GM18511 (cell line): ENCODE measurements at regions not wholly inside any gene's neighbourhood (a gene's known extent, or its start where the extent isn't known, plus 50 kb on each side); places are given as distances from the start of the nearest gene placed in this dataset.

Experiments
- ATAC-seq: cut with Tn5 transposase; IDR thresholded peaks from one replicate; pipeline ENCODE4 v1.9.1; 2021; ENCODE audit warnings: mild to moderate bottlenecking, moderate library complexity; ENCODE audit not compliant: unreplicated experiment

DNA sequence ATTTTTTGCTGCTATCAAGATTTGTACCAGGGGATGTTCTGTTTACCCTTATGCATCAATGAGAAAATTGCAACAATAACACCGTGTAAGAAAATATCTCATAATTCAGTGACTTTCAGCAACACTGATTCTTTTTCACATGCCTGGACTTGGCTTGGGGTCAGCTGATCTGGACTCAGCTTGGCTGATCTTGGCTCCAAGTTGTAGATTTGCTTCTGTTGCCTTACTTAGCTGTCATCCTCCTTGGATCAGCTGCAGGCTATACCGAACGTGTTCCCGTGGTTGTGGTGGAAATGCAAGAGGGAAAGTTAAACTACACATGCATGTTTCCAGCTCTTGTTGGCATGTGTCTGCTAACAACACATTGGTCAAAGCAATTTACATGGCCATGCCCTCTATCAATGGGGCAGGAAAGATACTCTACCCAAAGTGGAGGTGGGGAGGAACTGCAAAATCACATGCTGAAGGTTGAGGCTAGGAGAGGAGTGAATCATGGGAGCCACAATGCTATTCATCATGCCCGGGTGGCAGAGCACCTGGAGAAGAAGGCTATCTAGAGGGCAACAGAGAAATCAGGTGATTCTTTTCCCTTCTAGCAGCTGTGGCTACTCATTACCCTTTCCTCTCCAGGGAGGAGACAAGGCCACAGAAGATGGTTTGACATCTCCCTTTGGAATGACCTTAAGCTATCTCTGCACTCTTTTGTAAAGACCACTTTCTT lies 1276.3 kb upstream of the AUTS2 start:
- no peak for ATAC-seq

DNA sequence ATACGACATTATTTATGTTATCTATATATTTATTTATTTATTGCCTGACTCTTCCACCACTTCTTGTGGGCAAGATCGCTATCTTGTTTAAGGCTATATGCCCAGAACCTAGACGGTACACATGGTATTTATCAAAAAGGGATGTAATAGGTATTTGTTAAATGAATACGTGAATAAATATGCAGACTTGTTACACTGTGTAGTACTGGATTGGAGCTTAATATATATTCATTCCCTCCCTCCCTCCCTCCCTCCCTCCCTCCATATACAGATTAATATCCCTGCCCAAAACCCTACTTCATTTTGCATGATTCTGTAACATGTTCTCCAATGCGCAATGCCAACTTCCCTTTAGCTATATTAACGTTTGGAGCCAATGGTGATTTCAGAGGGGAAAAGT lies 1273.7 kb upstream of the AUTS2 start:
- no peak for ATAC-seq

DNA sequence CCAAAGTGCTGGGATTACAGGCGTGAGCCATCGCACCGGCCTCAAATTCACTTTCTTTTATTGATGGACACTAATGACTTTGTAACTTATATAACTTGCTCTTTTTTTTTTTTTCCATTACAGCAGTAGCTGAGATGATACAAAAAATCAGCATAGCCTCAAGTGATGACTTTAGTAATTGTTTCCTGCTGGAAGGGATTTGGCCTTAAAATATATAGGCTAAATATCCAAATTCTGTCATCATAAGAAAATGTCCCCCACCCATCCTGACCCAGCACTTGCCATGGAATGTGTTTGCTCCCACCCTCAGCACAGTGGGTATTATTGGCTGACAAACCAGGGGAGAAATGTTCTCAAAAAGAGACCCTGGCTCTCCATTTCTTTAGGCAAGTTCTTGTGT lies 1264.1 kb upstream of the AUTS2 start:
- no peak for ATAC-seq

DNA sequence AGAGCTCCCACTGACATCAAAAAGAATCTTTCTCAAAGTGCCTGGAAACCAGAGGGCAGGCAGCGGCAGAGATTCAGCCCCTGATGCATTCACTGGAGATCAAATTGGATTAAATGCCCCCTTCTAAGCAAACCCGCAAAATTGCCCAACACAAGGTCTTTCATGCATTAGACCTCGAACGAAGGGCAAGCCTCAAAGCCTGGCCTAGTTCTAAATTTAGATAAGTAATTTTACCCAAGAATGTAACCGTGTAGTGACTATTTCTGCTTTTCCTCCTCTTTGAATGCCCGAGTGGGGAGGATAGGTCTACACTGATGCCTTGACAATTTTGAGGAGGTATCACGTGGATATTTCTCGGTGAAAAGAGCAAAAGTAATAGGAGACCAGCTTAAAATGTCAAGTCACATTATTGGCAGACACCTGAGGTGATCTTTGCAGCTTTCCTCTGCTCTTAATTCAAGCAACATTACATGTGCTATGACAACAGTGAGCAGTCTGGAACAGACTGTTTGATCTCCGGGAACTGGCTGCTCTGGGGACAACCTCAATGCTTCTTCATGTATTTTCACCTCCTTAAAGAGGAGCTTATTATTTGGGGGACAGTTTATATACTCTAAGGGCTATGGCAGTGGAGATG lies 1263.5 kb upstream of the AUTS2 start:
- ATAC-seq: no peak

DNA sequence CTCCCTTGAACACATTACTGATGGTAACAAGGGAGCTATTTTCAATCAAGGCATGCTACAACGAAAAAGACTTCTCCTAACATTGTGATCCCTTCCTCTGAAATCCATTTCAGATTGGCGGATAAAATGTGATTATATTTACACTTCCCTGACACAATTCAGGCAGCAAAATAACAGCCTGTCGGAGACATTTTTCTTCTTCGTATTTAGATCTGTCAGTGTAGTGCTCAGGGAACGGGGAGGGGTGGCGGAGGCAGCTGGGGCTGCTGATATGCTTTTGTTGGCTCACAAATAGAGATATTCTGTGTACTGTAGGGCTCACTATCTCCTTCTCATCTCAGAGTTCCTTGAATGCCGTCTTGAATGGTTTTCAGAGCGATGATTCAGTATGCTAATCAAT lies 1261.7 kb upstream of the AUTS2 start:
- ATAC-seq: no peak

DNA sequence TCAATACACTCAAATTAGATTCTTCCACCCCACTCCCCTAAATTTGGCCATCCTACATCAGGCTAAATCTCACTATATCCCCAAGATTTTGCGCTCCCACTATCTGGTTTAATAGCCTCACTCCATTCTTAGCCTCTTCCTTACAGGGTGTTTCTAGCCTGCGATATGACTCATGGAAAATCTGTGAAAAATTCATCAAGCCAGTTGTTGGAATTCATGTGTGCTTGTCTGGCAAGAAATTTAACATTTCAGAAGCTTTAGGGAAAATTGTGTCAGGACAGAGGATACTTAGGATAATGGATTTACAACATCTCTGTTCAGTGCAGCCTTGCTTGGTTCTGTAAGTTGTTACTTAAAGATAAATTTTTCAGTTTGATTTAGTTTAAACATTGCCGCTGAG lies 1249.9 kb upstream of the AUTS2 start:
- no peak for ATAC-seq

DNA sequence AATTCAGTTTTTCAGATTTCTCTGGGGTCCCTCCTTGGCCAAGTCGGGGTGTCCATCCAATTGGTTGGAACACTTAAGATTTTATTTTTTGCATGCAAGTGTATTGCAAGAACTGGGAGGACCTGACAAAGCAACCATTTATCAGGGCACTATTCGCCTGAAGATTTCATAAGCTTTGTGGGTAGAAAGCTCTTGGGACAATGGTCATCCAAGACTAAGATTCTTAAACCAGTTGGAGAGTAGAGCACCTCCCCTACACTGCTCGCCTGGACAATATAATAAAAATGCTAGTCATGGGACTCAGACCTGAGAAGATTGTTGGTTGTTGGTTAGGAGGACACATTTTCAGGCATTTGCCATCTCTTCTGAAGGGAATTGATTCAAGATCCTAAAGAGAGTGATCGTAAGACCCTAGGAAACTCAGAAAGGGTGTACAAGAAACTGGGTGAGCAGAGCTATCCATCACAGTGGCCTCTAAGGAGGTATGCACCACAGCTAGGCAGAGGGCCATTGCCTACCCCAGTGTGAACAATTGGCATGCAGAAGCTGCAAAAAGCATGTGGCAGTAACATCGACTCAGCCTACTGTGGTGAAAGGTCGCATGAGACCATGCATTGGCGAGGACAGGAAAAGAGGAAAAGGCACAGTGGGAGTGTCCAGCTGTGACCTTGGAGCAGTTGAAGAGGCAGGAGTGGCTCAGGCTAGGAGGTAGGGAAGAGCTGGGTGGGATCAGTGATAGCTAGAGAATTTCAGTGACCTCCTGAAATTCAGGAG lies 1235.3 kb upstream of the AUTS2 start:
- no peak for ATAC-seq

DNA sequence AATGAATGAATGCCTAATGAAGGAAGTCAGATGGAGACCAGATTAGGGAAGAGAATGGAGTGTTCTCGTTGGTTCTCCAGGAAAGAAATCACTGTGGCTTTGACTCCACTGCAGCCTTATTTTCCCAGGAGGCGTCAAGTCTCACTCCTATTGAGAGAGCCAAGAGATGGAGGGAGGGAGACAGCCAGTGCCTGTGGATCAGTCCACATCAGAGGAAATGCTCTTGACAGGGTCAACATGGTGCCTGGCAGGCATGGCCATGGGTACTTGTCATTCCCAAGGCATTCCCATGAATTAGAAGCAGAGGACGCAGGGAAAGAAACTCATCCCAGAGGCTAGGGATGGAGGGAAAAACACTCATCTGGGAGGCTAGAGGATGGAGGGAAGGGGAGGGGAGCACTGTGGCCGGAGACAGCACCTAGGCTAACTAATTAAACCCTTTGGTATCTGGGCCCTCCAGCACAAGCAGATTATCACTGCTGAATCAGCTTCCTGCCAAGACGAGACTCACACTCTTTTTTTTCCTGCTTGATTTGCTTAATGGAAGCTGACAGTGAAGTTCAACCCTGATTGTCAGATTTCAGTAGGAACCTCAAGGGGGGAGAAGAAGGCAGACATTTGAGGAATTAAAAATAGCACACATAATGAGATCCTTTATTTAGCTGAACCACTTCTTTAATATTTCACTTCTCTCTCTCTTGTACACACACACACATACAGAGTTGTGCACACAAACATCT lies 1233.2 kb upstream of the AUTS2 start:
- no peak for ATAC-seq

DNA sequence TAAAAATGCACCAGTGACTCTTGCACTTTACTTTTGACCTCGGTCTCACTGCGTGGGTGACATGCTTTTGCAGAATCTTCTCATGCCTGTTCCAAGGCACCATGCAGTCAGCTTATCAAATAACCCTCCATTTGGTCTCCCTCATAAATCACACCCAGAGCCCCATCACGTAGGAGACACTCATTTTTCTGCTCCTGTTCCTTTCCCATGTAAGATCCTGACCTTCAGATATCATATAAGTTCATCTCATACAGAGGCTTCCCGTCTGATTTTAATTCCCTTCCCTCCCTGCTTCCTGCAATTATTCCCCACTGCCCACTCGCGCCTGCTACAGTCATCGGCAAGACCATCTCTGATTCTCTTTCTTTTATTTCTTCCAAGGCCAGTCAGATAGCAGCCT lies 1226.3 kb upstream of the AUTS2 start:
- no peak for ATAC-seq

DNA sequence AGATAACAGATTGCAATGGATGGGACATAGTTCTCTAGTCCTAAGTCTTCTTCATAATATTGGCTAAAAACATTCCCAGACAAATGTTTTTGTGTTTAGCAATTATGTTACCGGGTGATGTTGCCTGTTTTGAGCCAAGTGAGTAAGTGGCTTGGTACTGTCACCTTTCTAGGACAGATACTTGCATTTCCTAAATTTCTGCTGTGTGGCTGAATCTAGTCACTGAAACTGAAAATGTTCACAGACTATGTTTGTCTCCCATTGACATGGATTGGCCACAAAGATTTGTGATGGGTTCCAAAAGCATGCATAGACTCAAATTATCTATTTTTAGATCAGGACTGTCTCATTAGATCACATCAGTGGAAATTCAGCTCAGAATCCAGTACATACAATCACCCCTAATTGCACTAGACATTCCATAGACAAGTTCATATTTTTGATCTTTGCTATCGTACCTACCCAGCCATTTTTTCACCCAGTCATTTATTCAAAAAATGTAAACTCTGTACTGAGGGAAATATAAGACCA lies 1222.1 kb upstream of the AUTS2 start:
- no peak for ATAC-seq

DNA sequence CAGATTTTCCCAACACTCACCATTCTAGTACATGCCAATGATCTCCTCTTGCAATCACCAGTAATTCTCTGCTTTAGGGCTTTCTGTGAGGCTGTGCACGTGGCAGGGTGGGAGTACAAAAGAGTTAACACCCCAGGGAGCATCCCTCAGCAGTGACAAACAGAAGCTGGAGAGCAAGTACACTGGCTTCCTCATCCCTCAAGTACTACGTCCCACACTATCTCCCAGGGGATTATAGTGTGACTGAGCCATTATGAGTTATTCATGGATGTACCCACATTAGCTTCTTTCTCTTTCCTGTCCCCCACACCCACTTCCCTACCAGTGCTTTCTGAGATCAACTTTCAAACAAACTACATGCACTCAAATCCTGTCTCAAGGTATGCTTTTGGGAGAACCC lies 1216.5 kb upstream of the AUTS2 start:
- ATAC-seq: no peak

DNA sequence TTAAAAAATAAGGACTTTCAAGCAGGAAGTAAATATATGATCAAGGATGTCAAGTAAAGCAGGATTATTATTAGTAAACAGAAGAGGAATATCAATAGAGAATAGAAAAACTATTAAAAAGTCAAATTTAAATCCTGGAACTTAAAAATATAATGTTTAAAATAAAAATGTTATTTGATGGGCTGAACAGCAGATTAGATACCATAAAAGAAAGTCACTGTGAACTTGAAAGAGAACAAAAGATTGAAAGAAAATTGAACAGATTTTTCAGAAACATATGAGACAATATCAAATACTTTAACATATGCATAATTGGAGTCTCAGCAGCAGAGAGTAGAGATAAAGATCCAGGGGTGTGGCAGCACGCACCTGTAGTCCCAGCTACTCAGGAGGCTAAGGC lies 1213.7 kb upstream of the AUTS2 start:
- no peak for ATAC-seq

DNA sequence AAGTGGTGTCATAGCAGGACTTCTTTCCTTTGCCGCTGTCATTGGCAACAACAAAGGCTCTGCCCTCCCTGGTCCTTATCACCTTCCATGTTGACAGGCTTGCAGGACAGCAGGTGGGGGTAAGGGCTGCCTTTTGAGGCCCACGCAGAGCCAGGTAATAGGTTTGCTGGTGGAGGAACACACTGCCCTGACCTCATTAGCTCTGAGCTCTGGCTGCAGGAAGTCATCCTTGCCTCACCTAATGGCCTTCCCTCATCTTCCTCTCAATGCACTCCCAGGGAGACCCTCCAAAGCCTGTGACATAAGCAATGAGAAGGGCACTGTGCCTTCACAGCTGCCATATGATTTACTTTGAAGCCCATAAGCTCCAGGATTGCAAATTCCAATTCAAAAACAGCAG lies 1205.2 kb upstream of the AUTS2 start:
- no peak for ATAC-seq

DNA sequence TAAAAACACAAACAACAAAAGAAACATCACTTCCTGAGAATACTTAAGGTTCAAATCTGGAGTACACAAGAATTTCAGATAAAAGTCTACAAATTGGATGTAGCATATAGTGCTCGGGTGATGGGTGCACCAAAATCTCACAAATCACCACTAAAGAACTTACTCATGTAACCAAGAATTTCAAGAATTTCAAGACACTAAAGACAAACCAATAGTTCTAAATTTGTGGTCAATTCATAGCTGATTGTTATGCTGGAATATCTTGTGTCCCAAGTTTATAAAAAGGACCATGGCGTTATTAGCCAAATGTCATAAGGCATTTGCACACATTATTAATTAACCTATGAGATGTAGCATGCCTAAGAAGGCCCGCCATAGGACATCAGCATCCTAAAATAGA lies 1204.1 kb upstream of the AUTS2 start:
- no peak for ATAC-seq

DNA sequence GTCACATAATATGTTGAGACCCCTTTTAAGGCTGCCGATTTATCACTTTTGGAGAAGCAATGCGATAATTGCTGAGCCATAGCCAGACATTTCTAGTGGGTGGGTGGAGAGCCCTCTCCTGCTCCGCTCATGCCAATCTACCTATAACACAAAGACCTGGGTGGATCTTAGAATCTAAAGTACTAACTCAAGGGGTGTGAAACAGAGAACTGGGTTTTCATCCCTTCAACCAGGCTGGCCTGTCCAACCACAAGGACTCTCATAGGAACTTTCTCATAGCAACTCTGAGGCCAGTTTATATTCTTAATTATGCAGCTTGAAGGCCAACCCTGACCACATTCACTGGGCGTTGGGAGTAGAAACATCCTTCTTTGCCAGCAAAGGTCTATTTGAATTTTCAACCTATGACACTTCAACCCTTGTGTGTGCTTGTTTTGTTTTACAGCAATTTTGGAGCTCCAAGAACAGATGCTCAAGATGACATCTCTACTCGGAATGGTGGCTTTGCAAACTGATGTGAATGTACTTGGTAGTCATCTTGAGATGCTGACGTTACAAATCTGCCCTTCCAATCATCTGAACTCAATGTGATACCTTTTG lies 1198.2 kb upstream of the AUTS2 start:
- ATAC-seq: no peak

DNA sequence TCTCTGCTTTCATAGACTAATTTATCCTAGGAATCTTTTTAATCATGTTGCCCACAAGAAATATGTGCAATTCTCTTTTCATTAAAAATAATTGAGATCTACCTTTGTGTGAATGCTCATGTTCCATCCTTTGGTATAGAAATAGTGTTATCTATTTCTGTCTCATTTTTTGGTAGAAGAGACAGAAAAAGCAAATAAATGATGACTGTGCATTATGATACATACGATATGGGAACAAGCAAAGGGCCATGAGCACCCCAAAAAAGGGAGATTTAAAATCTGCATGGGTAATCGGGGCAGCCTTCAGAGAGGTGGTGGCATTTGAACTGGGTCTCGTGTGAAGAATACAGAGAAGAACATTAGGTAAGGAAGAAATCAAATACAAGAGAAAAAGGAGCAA lies 1197.5 kb upstream of the AUTS2 start:
- ATAC-seq: no peak

DNA sequence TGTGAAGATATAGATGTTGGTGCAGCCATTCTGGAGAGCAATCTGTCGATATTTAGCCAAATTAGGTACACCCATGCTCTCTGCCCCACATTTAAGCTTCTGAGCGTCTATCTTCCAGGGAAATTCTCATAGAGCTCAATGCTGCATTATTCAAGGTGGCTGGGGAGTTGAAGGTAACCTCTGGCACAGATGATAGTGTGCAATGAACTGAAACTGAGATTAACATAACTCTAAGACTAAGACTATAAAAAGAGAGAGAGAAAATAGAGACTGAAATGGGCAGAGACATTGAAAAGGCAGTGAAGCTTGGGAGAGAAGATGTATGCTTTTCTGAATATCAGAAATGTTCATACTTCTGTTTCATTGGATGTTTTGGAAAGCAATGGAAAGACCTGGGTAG lies 1197.0 kb upstream of the AUTS2 start:
- ATAC-seq: no peak

DNA sequence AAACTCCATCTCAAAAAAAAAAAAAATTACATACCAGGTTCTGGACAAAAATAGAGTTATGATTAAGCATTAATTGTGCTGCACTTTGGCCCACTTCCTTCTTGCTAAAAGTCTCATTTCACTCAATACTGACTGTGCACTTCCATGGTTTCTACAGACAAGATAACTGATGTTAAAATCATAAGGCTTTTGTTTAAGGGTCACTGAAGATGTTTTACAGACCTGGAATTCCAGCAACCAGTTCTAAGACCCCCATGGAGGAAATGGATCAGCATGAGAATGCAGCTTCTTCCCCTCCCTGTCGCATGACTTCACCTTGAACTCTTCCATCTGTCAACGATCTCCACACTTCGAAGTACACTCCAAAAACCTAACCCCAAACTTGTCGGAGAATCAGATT lies 1191.8 kb upstream of the AUTS2 start:
- ATAC-seq: no peak

DNA sequence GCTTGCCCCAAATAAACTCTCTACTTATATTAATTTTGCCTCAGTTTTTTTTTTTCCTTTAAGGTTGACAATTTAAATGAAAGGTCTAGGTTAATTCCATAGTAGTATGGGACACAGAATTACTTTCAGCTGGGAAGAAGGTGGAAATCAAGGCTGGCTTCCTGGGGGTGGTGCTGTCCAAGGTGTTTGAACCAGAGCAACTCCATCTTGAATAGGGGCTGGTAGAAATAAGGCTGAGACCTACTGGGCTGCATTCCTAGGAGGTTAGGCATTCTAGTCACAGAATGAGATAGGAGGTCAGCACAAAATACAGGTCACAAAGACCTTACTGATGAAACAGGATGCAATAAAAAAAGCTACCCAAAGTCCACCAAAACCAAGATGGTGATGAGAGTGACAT lies 1190.8 kb upstream of the AUTS2 start:
- no peak for ATAC-seq

DNA sequence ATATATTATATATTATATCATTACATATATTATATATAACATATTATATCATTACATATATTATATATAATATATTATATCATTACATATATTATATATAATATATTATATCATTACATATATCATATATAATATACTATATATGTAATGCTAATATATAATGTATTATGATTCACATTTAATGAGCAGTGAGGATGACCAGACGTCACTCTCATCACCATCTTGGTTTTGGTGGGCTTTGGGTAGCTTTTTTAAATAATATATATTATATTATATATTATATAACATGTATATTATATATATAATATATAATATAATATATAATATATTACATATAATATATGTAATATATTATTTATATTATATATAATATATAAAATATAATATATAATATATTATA lies 1189.4 kb upstream of the AUTS2 start:
- no peak for ATAC-seq

DNA sequence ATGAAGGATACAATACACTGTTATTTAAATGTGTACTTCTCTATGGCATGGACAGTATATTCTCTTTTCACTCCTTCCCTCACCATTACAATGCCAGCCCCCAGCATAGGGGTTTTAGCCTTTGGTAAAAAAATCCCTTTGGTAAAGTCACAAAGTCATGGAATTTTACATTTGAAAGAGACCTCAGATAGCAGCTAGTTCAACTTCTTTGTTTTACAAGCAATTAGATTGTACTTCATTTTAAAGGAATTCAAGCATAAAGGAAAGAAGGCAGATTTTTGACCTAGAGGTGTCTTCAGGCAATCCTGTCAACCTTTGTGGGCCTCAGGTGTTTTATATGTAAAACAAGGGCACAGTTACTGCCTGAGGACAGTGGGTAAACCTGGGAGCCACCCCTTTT lies 1188.4 kb upstream of the AUTS2 start:
- ATAC-seq: no peak
